ES-I3 (cell line): ENCODE measurements at regions not wholly inside any gene's neighbourhood (a gene's known extent, or its start where the extent isn't known, plus 50 kb on each side); places are given as distances from the start of the nearest gene placed in this dataset.
"Not testable (repeated sequence)": the region's sequence is repeated elsewhere in the genome, so short reads cannot be mapped to it uniquely, and the experiment has no call there.

Experiments
- H3K36me3 ChIP-seq: 2 replicates; pipeline ENCODE4 v1.6.1; 2013; ENCODE audit warnings: mild to moderate bottlenecking, low read length, control low read depth, moderate library complexity; ENCODE audit not compliant: insufficient read depth
- H3K4me1 ChIP-seq: 2 replicates; pipeline ENCODE4 v1.6.1; 2013; ENCODE audit warnings: mild to moderate bottlenecking, control low read depth, low read length; ENCODE audit not compliant: insufficient read depth
- H3K9ac ChIP-seq: 2 replicates; pipeline ENCODE4 v1.6.1; 2013; ENCODE audit warnings: low read depth, mild to moderate bottlenecking, low read length, moderate library complexity
- H3K9me3 ChIP-seq: 2 replicates; pipeline ENCODE4 v1.6.1; 2013; ENCODE audit warnings: mild to moderate bottlenecking, low read length, moderate library complexity; ENCODE audit not compliant: control insufficient read depth, insufficient read depth

DNA sequence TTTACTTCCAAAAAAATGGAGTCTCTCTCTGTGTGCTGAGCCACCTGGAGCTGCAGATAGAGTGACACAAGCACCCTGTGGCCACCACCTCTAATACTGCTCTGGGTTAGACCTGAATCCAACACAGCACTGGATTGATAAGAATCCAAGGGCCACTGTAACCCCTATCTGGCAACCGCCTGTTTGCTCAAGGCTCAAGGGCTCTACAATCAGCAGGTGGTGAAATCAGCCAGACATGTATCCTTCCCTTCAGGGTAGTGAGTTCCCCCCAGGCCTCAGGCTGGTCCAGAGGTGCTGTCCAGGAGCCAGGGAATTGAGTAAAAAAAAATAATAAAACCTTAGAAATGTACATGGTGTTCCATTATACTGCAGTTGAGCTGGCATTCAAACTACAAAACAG is 509.0 kb downstream of the KIF4B start:
- Histone ChIP-seq H3K9ac (no peak overlapping the region), H3K9me3 (no peaks in the 10 kb centered on the region), H3K36me3 (no peaks in the 10 kb centered on the region), H3K4me1 (no peaks in the 10 kb centered on the region)

DNA sequence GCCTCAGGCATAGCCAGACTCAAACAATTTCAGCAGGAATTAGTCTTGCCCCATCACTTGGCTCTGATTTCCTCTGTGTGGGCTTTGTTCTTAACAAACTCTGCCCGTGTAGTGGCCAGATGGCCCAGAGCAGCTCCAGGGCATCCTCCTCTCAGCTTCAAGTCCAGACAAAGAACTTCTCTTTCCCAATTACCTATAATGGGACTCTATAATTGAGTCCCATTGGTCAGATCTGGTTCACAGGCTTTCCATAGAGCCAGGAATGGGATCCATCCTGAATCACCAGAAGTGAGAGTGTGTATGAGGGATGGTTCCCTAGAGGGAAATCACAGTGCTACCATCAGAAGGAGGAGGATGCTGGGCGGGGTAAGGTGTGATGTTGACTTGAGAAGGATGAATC is 515.8 kb downstream of the KIF4B start:
- Histone ChIP-seq H3K9ac (no peak overlapping the region), H3K4me1 (peaks cover 8% of the 10 kb centered on the region; the same call in 1 of the 2 replicates), H3K9me3 (no peaks in the 10 kb centered on the region), H3K36me3 (no peaks in the 10 kb centered on the region)

DNA sequence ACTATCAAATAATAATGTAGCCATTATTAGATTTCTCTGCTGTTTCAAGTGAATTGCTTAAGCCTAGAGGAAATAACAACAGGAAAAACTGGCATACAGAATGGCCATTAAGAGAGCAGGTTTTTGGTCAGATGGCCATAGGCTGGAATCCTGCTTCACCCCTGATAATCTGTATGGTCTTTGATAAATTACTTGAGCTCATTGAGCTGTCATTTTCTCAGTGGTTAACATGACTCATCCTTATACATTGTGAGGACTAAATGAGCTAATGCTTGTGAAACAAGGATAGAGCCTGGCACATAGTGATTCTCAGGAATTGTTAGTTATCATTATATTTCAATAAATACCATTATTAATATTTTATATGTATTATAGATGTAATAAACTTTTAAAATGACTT is 516.5 kb downstream of the KIF4B start:
- no peaks in the 10 kb centered on the region for H3K9me3 ChIP-seq
- H3K36me3 ChIP-seq, result no peaks in the 10 kb centered on the region
- no peak overlapping the region for H3K9ac ChIP-seq
- peaks cover 8% of the 10 kb centered on the region; the same call in 1 of the 2 replicates for H3K4me1 ChIP-seq

DNA sequence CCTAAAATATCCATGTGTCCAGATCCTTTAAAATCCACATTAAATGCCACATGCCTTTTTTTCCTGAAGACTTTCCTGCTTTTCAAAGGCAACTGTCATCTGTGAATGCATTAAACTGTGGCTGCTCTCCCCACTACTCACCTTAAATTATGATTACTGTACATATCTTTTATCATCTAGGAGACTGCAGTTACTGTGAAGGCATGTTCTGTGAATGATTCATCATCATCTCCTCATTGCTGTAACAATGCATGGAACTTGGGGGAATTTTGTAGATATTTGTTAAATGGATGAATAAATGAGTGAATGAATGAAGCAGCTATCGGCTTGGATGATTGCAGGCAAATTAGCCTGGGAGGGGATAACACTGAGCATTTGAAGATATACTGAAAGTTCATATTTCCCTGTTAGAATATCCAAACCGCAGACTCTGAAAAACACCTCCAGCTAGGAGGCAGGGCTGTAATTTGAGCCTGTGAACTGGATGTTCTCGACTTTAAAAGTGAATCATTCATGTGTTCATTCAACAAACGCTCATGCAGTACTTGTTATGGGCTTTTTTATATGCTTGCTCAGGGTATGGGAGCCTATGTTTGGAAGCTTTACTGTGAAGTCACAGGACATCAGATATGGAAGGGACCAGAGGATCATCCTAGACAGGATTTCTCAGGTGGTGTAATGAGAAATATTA is 519.2 kb downstream of the KIF4B start:
- Histone ChIP-seq H3K9me3 (no peaks in the 10 kb centered on the region), H3K9ac (no peak overlapping the region), H3K4me1 (peaks cover 8% of the 10 kb centered on the region; the same call in 1 of the 2 replicates), H3K36me3 (no peaks in the 10 kb centered on the region)

DNA sequence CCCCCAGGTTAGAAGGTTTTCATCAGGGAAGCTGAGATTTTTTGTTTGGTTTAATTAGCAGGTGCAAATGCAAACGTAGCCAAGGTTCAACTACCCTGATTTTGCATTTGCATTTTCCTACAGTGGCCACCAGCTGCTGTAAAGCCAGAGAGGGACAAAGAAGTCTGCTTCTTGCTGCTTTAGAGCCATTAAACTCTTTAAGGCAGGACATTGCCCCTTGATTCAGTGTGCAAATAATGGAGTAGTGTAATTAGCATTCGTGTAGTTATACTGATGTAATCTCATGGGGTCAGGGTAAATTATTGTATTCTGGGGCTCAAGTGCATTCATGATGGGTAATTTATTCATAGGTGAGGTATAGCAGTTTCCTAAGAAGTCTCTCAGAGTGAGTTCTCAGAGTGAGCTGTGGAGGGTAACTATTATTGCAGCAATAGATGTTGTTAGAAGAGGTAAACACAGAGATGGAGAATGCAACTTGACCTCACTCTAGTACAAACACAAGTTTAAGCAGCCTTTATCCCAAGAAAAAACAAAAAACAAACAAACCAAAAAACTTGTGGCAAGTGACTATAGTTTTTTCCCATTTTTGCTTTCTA is 526.5 kb downstream of the KIF4B start:
- H3K4me1 ChIP-seq, result peaks cover 8% of the 10 kb centered on the region; the same call in 1 of the 2 replicates
- no peaks in the 10 kb centered on the region for H3K9me3 ChIP-seq
- H3K9ac ChIP-seq, result no peak overlapping the region
- H3K36me3 ChIP-seq, result no peaks in the 10 kb centered on the region

DNA sequence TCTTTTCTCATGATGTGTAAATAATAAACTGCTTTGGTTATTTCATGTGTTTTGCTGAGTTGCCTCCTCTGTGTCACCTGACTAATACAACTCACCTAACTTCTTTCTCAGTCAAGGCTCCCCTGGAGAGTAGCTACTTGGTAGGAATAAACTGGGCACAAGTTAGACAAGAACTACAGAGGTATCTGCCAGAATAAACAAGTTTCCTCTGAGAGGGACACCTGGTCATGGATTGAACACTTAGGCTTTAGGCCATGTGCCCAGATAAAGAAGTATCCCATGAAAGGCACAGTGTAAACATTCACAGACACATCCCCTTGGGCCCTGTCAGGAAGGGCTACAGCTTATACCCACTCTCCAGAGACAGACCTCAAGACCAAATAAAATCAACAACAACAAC is 532.5 kb downstream of the KIF4B start:
- H3K9me3 ChIP-seq, result no peaks in the 10 kb centered on the region; the same call in 1 of the 2 replicates
- H3K4me1 ChIP-seq, result no peaks in the 10 kb centered on the region
- no peak overlapping the region for H3K9ac ChIP-seq
- no peaks in the 10 kb centered on the region for H3K36me3 ChIP-seq

DNA sequence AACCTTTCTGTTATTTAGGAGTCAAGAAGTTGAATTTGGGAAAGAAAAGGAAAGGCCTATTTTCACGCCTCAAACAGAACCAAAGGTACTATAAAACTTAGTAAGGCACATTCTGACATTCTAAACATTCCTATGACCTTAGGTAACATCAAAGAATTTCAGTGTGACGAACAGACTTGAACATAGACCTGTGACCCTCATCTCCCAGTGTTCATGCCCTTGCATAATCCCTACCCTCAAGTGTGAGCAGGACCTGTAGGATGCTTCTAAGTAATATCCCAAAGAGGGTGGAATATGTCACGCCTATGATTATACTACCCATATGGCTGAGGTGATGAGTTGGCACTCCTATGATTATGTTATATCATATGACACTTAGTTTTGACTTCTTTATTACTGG is 540.9 kb downstream of the KIF4B start:
- H3K9me3 ChIP-seq, result no peaks in the 10 kb centered on the region
- no peaks in the 10 kb centered on the region for H3K4me1 ChIP-seq
- H3K9ac ChIP-seq, result no peak overlapping the region

DNA sequence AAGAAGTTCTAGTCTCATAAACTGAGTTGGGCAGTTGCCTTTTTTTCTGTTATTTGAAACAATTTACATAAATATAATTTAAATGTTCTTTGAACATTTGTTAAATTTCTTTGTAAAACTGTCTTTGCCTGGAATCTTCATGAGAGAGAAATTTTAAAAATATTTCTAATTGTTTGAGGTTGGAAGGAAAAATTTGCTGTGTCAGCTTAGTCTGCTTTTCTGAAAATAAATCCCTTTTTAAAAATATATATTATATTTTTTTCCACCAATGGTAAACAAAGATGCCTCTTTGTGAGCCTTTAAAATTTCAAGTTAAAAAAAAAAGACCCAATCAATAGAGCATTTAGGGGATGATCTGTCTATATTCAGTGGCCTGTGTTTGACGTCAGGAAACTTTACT is 542.7 kb downstream of the KIF4B start:
- H3K9me3 ChIP-seq, result no peaks in the 10 kb centered on the region
- H3K4me1 ChIP-seq, result no peaks in the 10 kb centered on the region
- no peaks in the 10 kb centered on the region for H3K36me3 ChIP-seq
- H3K9ac ChIP-seq, result no peak overlapping the region

More for the DNA sequence above, 540.9 kb downstream of the KIF4B start:
- H3K36me3 ChIP-seq, result no peaks in the 10 kb centered on the region

DNA sequence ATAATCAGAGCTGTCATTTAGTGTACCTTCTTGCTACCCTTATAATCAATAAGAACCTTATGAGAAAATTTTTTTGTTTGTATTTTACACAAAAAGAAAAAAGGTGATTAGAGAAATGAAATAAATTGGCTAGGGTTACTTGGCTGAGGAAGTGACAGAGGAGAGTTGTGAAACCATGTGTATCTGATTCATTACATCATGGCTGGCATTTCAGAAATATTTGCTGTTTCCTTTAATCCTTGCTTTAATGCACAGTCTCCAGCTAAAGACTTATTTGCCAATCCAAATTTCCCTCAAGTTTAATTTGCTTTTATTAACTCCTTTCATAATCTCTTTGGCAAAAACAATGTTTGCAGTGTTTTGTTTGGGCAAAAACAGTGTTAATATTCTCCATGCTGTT is 543.1 kb downstream of the KIF4B start:
- H3K36me3 ChIP-seq, result no peaks in the 10 kb centered on the region
- no peaks in the 10 kb centered on the region for H3K4me1 ChIP-seq
- no peak overlapping the region for H3K9ac ChIP-seq
- H3K9me3 ChIP-seq, result no peaks in the 10 kb centered on the region

DNA sequence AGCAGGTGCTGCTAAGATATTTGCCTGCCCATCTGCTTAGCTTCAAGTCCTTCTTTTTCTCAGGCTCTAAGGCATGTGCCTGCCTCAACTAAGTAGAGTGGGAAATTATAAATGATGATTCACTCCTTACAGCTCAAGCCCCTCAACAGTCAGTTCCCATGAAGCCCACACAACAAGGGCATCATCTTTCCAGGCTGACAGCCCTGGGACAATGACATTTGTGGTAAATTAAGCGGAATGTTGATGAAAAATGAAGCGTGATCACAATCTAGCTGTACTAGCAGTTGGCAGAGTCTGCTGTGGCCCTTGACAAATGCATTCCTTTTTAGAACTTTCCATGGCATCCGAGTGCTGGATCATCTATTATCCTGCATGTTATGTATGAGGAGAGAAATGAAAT is 548.6 kb downstream of the KIF4B start:
- no peaks in the 10 kb centered on the region for H3K36me3 ChIP-seq
- no peak overlapping the region for H3K9ac ChIP-seq
- H3K4me1 ChIP-seq, result no peaks in the 10 kb centered on the region
- H3K9me3 ChIP-seq, result no peaks in the 10 kb centered on the region

DNA sequence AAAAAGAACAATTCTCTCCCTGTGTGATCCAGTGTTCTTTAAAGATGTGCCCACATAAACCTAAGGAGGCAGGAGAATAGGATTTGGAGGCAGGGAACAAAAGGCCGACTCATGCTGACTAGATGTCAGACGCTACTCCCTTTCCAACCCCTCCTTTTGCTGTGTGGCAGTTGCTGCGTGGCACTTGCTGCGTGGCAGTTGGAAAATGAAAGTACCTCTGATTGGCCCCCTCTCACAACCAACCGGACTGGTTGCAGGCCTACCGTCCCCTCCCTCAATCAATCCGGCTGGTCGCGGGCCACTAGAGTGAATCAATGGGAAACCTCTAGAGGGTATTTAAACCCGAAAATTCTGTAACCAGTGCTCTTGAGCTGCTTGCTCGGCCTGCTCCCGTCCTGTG is 551.0 kb downstream of the KIF4B start:
- Histone ChIP-seq H3K9me3 (no peaks in the 10 kb centered on the region), H3K4me1 (no peaks in the 10 kb centered on the region), H3K36me3 (no peaks in the 10 kb centered on the region), H3K9ac (no peak overlapping the region)

DNA sequence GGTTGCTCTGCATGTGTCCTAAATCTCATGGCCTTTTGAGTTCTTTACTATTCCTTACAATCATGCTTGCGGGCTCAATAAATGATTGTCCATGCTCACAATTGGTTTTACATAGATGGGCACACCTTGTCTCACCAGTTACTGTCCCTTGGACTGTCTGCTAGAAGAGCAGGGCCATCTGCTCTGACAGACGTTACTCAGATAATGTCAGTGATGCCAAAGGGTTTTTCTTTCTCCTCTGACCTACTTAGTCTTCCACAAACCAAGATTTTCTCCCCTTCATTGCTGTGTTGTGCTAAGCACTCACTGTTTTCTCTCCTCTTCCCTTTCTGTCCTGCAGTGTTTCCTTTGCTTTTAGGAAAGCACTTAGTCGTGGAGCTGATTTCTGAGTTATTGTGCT is 562.3 kb downstream of the KIF4B start:
- Histone ChIP-seq H3K9me3 (no peaks in the 10 kb centered on the region), H3K36me3 (no peaks in the 10 kb centered on the region), H3K9ac (no peak overlapping the region), H3K4me1 (no peaks in the 10 kb centered on the region)

DNA sequence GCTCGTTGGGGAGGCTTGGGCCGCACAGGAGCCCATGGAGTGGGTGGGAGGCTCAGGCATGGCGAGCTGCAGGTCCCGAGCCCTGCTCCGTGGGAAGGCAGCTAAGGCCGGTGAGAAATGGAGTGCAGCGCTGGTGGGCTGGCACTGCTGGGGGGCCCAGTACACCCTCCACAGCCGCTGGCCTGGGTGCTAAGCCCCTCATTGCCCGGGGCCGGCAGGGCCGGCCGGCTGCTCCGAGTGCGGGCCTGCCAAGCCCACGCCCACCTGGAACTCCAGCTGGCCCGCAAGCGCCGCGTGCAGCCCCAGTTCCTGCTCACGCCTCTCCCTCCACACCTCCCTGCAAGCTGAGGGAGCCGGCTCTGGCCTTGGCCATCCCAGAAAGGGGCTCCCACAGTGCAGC is 573.3 kb downstream of the KIF4B start:
- not testable (repeated sequence) for H3K36me3 ChIP-seq, H3K4me1 ChIP-seq, H3K9me3 ChIP-seq, H3K9ac ChIP-seq

DNA sequence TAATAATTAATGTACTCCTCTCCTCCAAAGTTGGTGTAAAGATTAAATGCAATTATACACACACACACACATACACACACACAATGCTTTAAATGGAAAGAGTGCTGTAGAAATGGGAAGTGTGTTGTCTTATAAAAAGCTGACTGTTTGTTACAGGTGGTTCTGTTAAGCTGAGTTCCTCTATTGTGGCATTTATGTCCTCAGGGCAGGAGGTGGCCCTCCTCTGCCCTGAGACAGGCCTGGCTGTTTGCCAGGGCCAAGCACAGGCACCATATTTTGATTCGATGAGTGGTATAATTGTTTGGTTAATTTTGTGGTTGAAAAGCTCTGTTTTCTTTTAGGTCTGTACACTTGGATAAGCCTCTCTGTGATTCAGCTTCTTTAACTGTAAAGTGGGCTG is 573.9 kb downstream of the KIF4B start:
- Histone ChIP-seq H3K9ac (no peak overlapping the region), H3K4me1 (no peaks in the 10 kb centered on the region), H3K36me3 (no peaks in the 10 kb centered on the region), H3K9me3 (no peaks in the 10 kb centered on the region)

DNA sequence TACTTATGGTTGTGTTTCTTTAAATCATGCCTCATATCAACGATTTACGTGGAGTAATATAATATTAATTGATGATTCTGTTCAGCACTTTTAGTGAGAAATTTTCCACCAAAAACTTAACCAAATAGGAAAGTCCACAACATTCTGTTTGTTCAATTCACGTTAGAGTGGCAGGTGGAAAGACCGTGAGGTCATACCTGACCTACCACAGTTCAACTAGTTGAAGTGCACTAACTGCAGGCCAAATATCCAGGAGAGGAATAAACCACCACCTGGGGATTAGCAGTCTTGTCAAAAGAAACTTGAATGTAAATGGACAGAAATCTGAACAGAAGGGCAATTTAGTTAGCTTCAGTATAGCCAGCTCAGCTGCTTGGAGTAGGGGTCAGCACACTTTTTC is 577.7 kb downstream of the KIF4B start:
- H3K9ac ChIP-seq, result no peak overlapping the region
- no peaks in the 10 kb centered on the region for H3K36me3 ChIP-seq
- H3K9me3 ChIP-seq, result no peaks in the 10 kb centered on the region
- no peaks in the 10 kb centered on the region for H3K4me1 ChIP-seq
